Upper lobe of left lung (tissue), 4 donors: ENCODE measurements at regions not wholly inside any gene's neighbourhood (a gene's known extent, or its start where the extent isn't known, plus 50 kb on each side); places are given as distances from the start of the nearest gene placed in this dataset.

Source experiments
- CTCF ChIP-seq, 6 experiments: fragments of 450-650 bp in 4 of 6; fragments of 200-600 bp in 2 of 6; sonication (generic) in 2 of 6; IDR thresholded peaks; one replicate each; pipeline ENCODE4 v1.5.1; 2016 to 2019; ENCODE audit warnings: antibody characterized with exemption in 6 of 6
- POLR2A ChIP-seq, 4 donors: fragments of 450-650 bp; IDR thresholded peaks; one replicate each; pipeline ENCODE4 v1.5.1; 2016 to 2017; ENCODE audit warnings: antibody characterized with exemption in 4 of 4, mild to moderate bottlenecking in 2 of 4

- no peak for TF ChIP-seq CTCF (IDR thresholded peaks at IDR 0.05)
- no peak for TF ChIP-seq POLR2A (IDR thresholded peaks at IDR 0.05)
Measured at GRCh38 chr16:86307514-86307903, 202.8 kb upstream of the FOXF1 start.
